BJ (cell line): ENCODE measurements at regions not wholly inside any gene's neighbourhood (a gene's known extent, or its start where the extent isn't known, plus 50 kb on each side); places are given as distances from the start of the nearest gene placed in this dataset.

Experiments
- CTCF ChIA-PET: fragments of 350-600 bp; formaldehyde crosslinking; extraction: SDS; loops from one replicate; lab custom pipeline; 2021; ENCODE audit warnings: antibody characterized with exemption, inconsistent platforms; lab: Yijun Ruan, JAX
- POLR2A ChIA-PET: fragments of 300-600 bp; sonication (Branson Sonifier 250); formaldehyde crosslinking; extraction: SDS; loops from one replicate; lab custom pipeline; 2021; ENCODE audit warnings: antibody characterized with exemption; lab: Charles Lee
- DNase-seq: peaks from one replicate; pipeline ENCODE4 v3.0.0-alpha.2; 2011; ENCODE audit warnings: low read depth
- H3K27me3 ChIP-seq: 2 replicates; pipeline ENCODE4 v1.6.0; 2011; ENCODE audit warnings: low read length; ENCODE audit not compliant: control insufficient read depth, insufficient read depth
- H3K36me3 ChIP-seq: 2 replicates; pipeline ENCODE4 v1.5.1; 2011; ENCODE audit warnings: low read length; ENCODE audit not compliant: control insufficient read depth, insufficient read depth
- H3K4me3 ChIP-seq: 2 replicates; pipeline ENCODE4 v1.5.1; 2011; ENCODE audit warnings: low read depth, mild to moderate bottlenecking, control low read depth, low read length
- CTCF ChIP-seq: IDR thresholded peaks from 2 replicates; pipeline ENCODE4 v1.5.1; 2011; ENCODE audit warnings: low read depth, mild to moderate bottlenecking, control low read depth, inconsistent platforms, low read length, moderate library complexity; ENCODE audit not compliant: insufficient read depth

- CTCF ChIA-PET = no interaction called here
- no peak overlapping the region for H3K4me3 ChIP-seq
- no peaks in the 10 kb centered on the region for H3K36me3 ChIP-seq
- no peak for TF ChIP-seq CTCF
- no peak for DNase-seq
- POLR2A ChIA-PET = no interaction called here
- no peaks in the 10 kb centered on the region for H3K27me3 ChIP-seq
Measured at GRCh38 chr1:118371612-118372011, 186.6 kb upstream of the SPAG17 start.

- Histone ChIP-seq H3K36me3 (no peaks in the 10 kb centered on the region), H3K4me3 (no peak overlapping the region), H3K27me3 (no peaks in the 10 kb centered on the region)
- ChIA-PET CTCF (no interaction called here), POLR2A (no interaction called here)
- no peak for DNase-seq
- TF ChIP-seq CTCF = no peak
Measured at GRCh38 chr1:118370861-118371260, 185.8 kb upstream of the SPAG17 start.

- DNase-seq = peak; percentile 45
- TF ChIP-seq CTCF = no peak
- no peak overlapping the region for H3K4me3 ChIP-seq
- CTCF ChIA-PET = no interaction called here
- no peaks in the 10 kb centered on the region for H3K36me3 ChIP-seq
- POLR2A ChIA-PET = no interaction called here
- no peaks in the 10 kb centered on the region for H3K27me3 ChIP-seq
Measured at GRCh38 chr1:118366286-118366685, 181.3 kb upstream of the SPAG17 start.

GRCh38 chr1:118364882-118365281 is 179.9 kb upstream of the SPAG17 start:
- no peak for DNase-seq
- H3K36me3 ChIP-seq = no peaks in the 10 kb centered on the region
- H3K4me3 ChIP-seq = no peak overlapping the region
- ChIA-PET POLR2A (no interaction called here), CTCF (no interaction called here)
- TF ChIP-seq CTCF = no peak
- H3K27me3 ChIP-seq = no peaks in the 10 kb centered on the region

GRCh38 chr1:118363396-118363795 is 178.4 kb upstream of the SPAG17 start:
- Histone ChIP-seq H3K36me3 (no peaks in the 10 kb centered on the region), H3K4me3 (no peak overlapping the region), H3K27me3 (no peaks in the 10 kb centered on the region)
- CTCF ChIA-PET = no interaction called here
- TF ChIP-seq CTCF = no peak
- no peak for DNase-seq
- POLR2A ChIA-PET = no interaction called here
